ENCODE measurements at regions not wholly inside any gene's neighbourhood (a gene's known extent, or its start where the extent isn't known, plus 50 kb on each side); places are given as distances from the start of the nearest gene placed in this dataset.

DNA sequence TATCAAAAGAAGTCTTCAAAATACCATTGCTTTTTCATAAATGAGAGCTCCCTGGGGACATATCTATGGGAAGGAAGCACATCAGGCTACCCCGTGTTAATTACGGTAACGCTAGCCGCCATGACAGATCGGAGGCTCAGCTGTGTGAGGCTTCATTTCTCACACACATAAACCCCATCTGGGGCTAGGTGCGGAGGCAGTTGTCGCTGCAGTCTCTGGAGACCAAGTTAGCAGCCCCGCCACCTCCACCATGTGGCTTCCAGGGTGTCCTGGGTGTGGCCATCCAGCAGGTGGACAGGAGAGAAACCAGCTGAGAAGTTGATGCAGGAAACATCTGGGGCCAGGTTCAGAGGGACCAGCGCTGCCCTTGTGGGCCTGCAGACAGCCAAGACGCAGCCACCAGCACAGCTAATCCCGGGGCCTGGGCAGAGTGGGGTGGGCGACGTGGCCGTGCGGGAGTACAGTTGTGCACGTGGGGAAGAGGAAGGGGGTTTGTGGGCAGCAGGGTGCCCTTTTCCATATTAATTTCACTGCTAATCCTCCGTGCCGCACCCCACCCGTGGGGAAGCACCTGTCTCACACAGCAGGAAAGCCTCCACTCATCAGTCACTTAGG, 426.5 kb downstream of the IRX1 start:
- no peak overlapping the region for H3K4me3 ChIP-seq (replicated peaks; ENCODE audit: insufficient read depth, low read length)
- no peak for DNase-seq (ENCODE audit: low read depth in 1 of 2, low spot score in 1 of 2)
- H3K27ac ChIP-seq (replicated peaks) = no peak overlapping the region
- H3K27me3 ChIP-seq (ENCODE audit: insufficient read depth, poor library complexity, severe bottlenecking) = no peaks in the 10 kb centered on the region
- TF ChIP-seq POLR2AphosphoS5 (IDR thresholded peaks at IDR 0.05; ENCODE audit: low read depth) (no peak), GABPA (IDR thresholded peaks at IDR 0.05; ENCODE audit: low read depth) (no peak), SPI1 (IDR thresholded peaks at IDR 0.05; ENCODE audit: borderline replicate concordance, low read depth) (no peak)
- TF ChIP-seq, protein P1, sequence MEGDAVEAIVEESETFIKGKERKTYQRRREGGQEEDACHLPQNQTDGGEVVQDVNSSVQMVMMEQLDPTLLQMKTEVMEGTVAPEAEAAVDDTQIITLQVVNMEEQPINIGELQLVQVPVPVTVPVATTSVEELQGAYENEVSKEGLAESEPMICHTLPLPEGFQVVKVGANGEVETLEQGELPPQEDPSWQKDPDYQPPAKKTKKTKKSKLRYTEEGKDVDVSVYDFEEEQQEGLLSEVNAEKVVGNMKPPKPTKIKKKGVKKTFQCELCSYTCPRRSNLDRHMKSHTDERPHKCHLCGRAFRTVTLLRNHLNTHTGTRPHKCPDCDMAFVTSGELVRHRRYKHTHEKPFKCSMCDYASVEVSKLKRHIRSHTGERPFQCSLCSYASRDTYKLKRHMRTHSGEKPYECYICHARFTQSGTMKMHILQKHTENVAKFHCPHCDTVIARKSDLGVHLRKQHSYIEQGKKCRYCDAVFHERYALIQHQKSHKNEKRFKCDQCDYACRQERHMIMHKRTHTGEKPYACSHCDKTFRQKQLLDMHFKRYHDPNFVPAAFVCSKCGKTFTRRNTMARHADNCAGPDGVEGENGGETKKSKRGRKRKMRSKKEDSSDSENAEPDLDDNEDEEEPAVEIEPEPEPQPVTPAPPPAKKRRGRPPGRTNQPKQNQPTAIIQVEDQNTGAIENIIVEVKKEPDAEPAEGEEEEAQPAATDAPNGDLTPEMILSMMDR (IDR thresholded peaks at IDR 0.05; ENCODE audit: insufficient read depth, low read length) = no peak
- TF ChIP-seq, protein P2, sequence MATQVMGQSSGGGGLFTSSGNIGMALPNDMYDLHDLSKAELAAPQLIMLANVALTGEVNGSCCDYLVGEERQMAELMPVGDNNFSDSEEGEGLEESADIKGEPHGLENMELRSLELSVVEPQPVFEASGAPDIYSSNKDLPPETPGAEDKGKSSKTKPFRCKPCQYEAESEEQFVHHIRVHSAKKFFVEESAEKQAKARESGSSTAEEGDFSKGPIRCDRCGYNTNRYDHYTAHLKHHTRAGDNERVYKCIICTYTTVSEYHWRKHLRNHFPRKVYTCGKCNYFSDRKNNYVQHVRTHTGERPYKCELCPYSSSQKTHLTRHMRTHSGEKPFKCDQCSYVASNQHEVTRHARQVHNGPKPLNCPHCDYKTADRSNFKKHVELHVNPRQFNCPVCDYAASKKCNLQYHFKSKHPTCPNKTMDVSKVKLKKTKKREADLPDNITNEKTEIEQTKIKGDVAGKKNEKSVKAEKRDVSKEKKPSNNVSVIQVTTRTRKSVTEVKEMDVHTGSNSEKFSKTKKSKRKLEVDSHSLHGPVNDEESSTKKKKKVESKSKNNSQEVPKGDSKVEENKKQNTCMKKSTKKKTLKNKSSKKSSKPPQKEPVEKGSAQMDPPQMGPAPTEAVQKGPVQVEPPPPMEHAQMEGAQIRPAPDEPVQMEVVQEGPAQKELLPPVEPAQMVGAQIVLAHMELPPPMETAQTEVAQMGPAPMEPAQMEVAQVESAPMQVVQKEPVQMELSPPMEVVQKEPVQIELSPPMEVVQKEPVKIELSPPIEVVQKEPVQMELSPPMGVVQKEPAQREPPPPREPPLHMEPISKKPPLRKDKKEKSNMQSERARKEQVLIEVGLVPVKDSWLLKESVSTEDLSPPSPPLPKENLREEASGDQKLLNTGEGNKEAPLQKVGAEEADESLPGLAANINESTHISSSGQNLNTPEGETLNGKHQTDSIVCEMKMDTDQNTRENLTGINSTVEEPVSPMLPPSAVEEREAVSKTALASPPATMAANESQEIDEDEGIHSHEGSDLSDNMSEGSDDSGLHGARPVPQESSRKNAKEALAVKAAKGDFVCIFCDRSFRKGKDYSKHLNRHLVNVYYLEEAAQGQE (IDR thresholded peaks at IDR 0.05; ENCODE audit: insufficient replicate concordance, low read depth) = no peak

DNA sequence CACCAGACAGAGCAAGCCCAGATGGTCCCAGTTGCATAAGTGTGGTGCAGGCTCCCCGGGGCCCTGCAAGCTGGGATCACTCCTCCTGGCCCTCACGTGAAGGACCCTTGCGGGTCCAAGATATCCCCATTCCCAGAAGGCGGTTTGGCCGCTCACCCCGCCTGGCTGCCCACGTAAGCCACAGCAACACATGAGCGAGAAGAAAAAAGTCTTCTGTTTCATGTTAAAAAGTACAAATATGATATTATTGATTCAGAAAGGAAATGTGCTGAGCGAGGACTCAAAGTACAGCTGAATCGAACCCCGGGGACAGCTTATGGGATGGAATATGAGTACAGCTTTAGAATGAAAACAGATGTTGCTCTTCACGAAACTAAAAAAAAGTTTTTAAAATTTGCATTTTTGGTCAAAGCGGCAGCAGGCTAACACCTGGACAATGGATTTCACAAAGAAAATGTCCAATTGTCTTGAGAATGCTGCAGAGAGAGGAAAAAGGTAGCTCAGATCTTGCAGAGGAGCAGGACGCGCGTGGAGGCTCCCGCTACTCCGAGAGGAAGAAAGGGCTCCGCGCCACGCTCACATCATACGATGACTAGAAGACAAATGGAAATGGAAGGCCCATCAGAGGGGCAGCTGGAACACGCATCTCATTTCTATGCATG, 427.6 kb downstream of the IRX1 start:
- DNase-seq (ENCODE audit: low read depth in 1 of 2, low spot score in 1 of 2) = no peak
- H3K4me3 ChIP-seq (replicated peaks; ENCODE audit: insufficient read depth, low read length) = no peak overlapping the region
- no peaks in the 10 kb centered on the region for H3K27me3 ChIP-seq (ENCODE audit: insufficient read depth, poor library complexity, severe bottlenecking)
- TF ChIP-seq SPI1 (IDR thresholded peaks at IDR 0.05; ENCODE audit: borderline replicate concordance, low read depth) (no peak), GABPA (IDR thresholded peaks at IDR 0.05; ENCODE audit: low read depth) (no peak), POLR2AphosphoS5 (IDR thresholded peaks at IDR 0.05; ENCODE audit: low read depth) (no peak)
- TF ChIP-seq, protein P2 (IDR thresholded peaks at IDR 0.05; ENCODE audit: insufficient replicate concordance, low read depth) = no peak
- TF ChIP-seq, protein P1 (IDR thresholded peaks at IDR 0.05; ENCODE audit: insufficient read depth, low read length) = no peak
- H3K27ac ChIP-seq (replicated peaks) = no peak overlapping the region

GRCh38 chr5:4023753-4024335, 428.2 kb downstream of the IRX1 start:
- no peaks in the 10 kb centered on the region for H3K27me3 ChIP-seq (ENCODE audit: insufficient read depth, poor library complexity, severe bottlenecking)
- no peak overlapping the region for H3K4me3 ChIP-seq (replicated peaks; ENCODE audit: insufficient read depth, low read length)
- H3K27ac ChIP-seq (replicated peaks) = no peak overlapping the region
- TF ChIP-seq GABPA (IDR thresholded peaks at IDR 0.05; ENCODE audit: low read depth) (no peak), POLR2AphosphoS5 (IDR thresholded peaks at IDR 0.05; ENCODE audit: low read depth) (no peak), SPI1 (IDR thresholded peaks at IDR 0.05; ENCODE audit: borderline replicate concordance, low read depth) (no peak)
- TF ChIP-seq, protein P1 (IDR thresholded peaks at IDR 0.05; ENCODE audit: insufficient read depth, low read length) = no peak
- TF ChIP-seq, protein P2 (IDR thresholded peaks at IDR 0.05; ENCODE audit: insufficient replicate concordance, low read depth) = no peak
- DNase-seq (ENCODE audit: low read depth in 1 of 2, low spot score in 1 of 2) = no peak
